Activated effector memory CD4-positive, alpha-beta T cell treated with anti-CD3 and anti-CD28 coated beads, Interleukin-2, amount 50 U/mL, for 16 hours (primary cell): ENCODE measurements at regions not wholly inside any gene's neighbourhood (a gene's known extent, or its start where the extent isn't known, plus 50 kb on each side); places are given as distances from the start of the nearest gene placed in this dataset.

Source experiments
- DNase-seq: peaks from one replicate; pipeline ENCODE4 v3.0.0-alpha.2; 2020

GRCh38 chr1:206417774-206418614 is 52.3 kb upstream of the IKBKE start:
- DNase-seq = no peak

GRCh38 chr1:206419250-206419649 is 51.0 kb upstream of the IKBKE start:
- no peak for DNase-seq

GRCh38 chr1:206419783-206420182 is 50.5 kb upstream of the IKBKE start:
- no peak for DNase-seq

- no peak for DNase-seq
Measured at GRCh38 chr1:206420471-206420870, 49.8 kb upstream of the IKBKE start.
